ENCODE measurements at regions not wholly inside any gene's neighbourhood (a gene's known extent, or its start where the extent isn't known, plus 50 kb on each side); places are given as distances from the start of the nearest gene placed in this dataset.

GRCh38 chr16:85265161-85265784 lies 153.0 kb upstream of the CIBAR2 start:
- TF ChIP-seq CTCF (conservative IDR thresholded peaks at IDR 0.05; ENCODE audit: low read depth, low read length): no peak
- H3K4me3 ChIP-seq (ENCODE audit: low read length): no peak overlapping the region
- no peak for DNase-seq (ENCODE audit: low read depth)

GRCh38 chr16:85265810-85266209 lies 153.5 kb upstream of the CIBAR2 start:
- TF ChIP-seq CTCF (conservative IDR thresholded peaks at IDR 0.05; ENCODE audit: low read depth, low read length): no peak
- DNase-seq (ENCODE audit: low read depth): no peak
- no peak overlapping the region for H3K4me3 ChIP-seq (ENCODE audit: low read length)

GRCh38 chr16:85266857-85267256 lies 154.6 kb upstream of the CIBAR2 start:
- no peak overlapping the region for H3K4me3 ChIP-seq (ENCODE audit: low read length)
- DNase-seq (ENCODE audit: low read depth): no peak
- TF ChIP-seq CTCF (conservative IDR thresholded peaks at IDR 0.05; ENCODE audit: low read depth, low read length): no peak

GRCh38 chr16:85267414-85267945 lies 155.2 kb upstream of the CIBAR2 start:
- no peak for TF ChIP-seq CTCF (conservative IDR thresholded peaks at IDR 0.05; ENCODE audit: low read depth, low read length)
- H3K4me3 ChIP-seq (ENCODE audit: low read length): no peak overlapping the region
- no peak for DNase-seq (ENCODE audit: low read depth)

- no peak for TF ChIP-seq CTCF (conservative IDR thresholded peaks at IDR 0.05; ENCODE audit: low read depth, low read length)
- DNase-seq (ENCODE audit: low read depth): no peak
- no peak overlapping the region for H3K4me3 ChIP-seq (ENCODE audit: low read length)
These were observed 156.9 kb upstream of the CIBAR2 start for GRCh38 chr16:85269165-85269564.

- no peak for DNase-seq (ENCODE audit: low read depth)
- no peak for TF ChIP-seq CTCF (conservative IDR thresholded peaks at IDR 0.05; ENCODE audit: low read depth, low read length)
- H3K4me3 ChIP-seq (ENCODE audit: low read length): no peak overlapping the region
These were observed 158.1 kb upstream of the CIBAR2 start for GRCh38 chr16:85270374-85270773.

GRCh38 chr16:85271198-85271597 lies 158.9 kb upstream of the CIBAR2 start:
- no peak overlapping the region for H3K4me3 ChIP-seq (ENCODE audit: low read length)
- no peak for TF ChIP-seq CTCF (conservative IDR thresholded peaks at IDR 0.05; ENCODE audit: low read depth, low read length)
- DNase-seq (ENCODE audit: low read depth): no peak
